GM21619 (cell line): ENCODE measurements at regions not wholly inside any gene's neighbourhood (a gene's known extent, or its start where the extent isn't known, plus 50 kb on each side); places are given as distances from the start of the nearest gene placed in this dataset.
"Not testable (repeated sequence)": the region's sequence is repeated elsewhere in the genome, so short reads cannot be mapped to it uniquely, and the experiment has no call there.

ENCODE experiments used
- ATAC-seq: cut with Tn5 transposase; IDR thresholded peaks from one replicate; pipeline ENCODE4 v1.9.1; 2021; ENCODE audit not compliant: unreplicated experiment

- ATAC-seq, result not testable (repeated sequence)
These were observed 52.9 kb downstream of the CDY2A start for GRCh38 chrY:18078452-18078851.

GRCh38 chrY:18085910-18086309, 60.3 kb downstream of the CDY2A start:
- not testable (repeated sequence) for ATAC-seq

GRCh38 chrY:18086361-18086977, 60.9 kb downstream of the CDY2A start:
- not testable (repeated sequence) for ATAC-seq

- not testable (repeated sequence) for ATAC-seq
These were observed 62.5 kb downstream of the CDY2A start for GRCh38 chrY:18087943-18088655.

- ATAC-seq, result not testable (repeated sequence)
These were observed 67.4 kb downstream of the CDY2A start for GRCh38 chrY:18092952-18093351.

- not testable (repeated sequence) for ATAC-seq
These were observed 80.1 kb downstream of the CDY2A start for GRCh38 chrY:18105691-18106090.

- ATAC-seq, result not testable (repeated sequence)
These were observed 92.8 kb downstream of the CDY2A start for GRCh38 chrY:18118388-18118787.

- ATAC-seq, result not testable (repeated sequence)
These were observed 112.1 kb downstream of the CDY2A start for GRCh38 chrY:18137718-18138117.

GRCh38 chrY:18139311-18140007, 113.9 kb downstream of the CDY2A start:
- not testable (repeated sequence) for ATAC-seq

GRCh38 chrY:18146417-18146816, 120.8 kb downstream of the CDY2A start:
- ATAC-seq, result not testable (repeated sequence)

- ATAC-seq, result not testable (repeated sequence)
These were observed 127.0 kb downstream of the CDY2A start for GRCh38 chrY:18152626-18153025.

- not testable (repeated sequence) for ATAC-seq
These were observed 140.2 kb downstream of the CDY2A start for GRCh38 chrY:18165738-18166137.

- not testable (repeated sequence) for ATAC-seq
These were observed 150.5 kb downstream of the CDY2A start for GRCh38 chrY:18176118-18176517.

- ATAC-seq, result not testable (repeated sequence)
These were observed 163.5 kb downstream of the CDY2A start for GRCh38 chrY:18188982-18189683.

GRCh38 chrY:18237580-18237979, 212.0 kb downstream of the CDY2A start:
- ATAC-seq, result not testable (repeated sequence)

GRCh38 chrY:18262562-18262961, 237.0 kb downstream of the CDY2A start:
- not testable (repeated sequence) for ATAC-seq

- not testable (repeated sequence) for ATAC-seq
These were observed 245.5 kb downstream of the CDY2A start for GRCh38 chrY:18271126-18271525.

- ATAC-seq, result not testable (repeated sequence)
These were observed 252.2 kb upstream of the HSFY1 start for GRCh38 chrY:18294353-18294752.

- ATAC-seq, result not testable (repeated sequence)
These were observed 248.1 kb upstream of the HSFY1 start for GRCh38 chrY:18298461-18298860.

- not testable (repeated sequence) for ATAC-seq
These were observed 240.2 kb upstream of the HSFY1 start for GRCh38 chrY:18306344-18306743.

GRCh38 chrY:18311853-18312252, 234.7 kb upstream of the HSFY1 start:
- not testable (repeated sequence) for ATAC-seq
